B cell (primary cell): ENCODE measurements at regions not wholly inside any gene's neighbourhood (a gene's known extent, or its start where the extent isn't known, plus 50 kb on each side); places are given as distances from the start of the nearest gene placed in this dataset.
"Not testable (repeated sequence)": the region's sequence is repeated elsewhere in the genome, so short reads cannot be mapped to it uniquely, and the experiment has no call there.

Experiments used
- ATAC-seq: fragments of 200-7000 bp; cut with Tn5 transposase; one replicate; pipeline ENCODE4 v1.10.0; 2021; ENCODE audit warnings: low read depth, mild to moderate bottlenecking, moderate number of reproducible peaks, moderate library complexity
- CTCF ChIA-PET: fragments of 350-600 bp; sonication (Branson Sonifier 250); formaldehyde crosslinking; loops from one replicate; lab custom pipeline; 2021; ENCODE audit warnings: antibody characterized with exemption, inconsistent platforms; lab: Charles Lee
- POLR2A ChIA-PET: fragments of 350-600 bp; sonication (Branson Sonifier 250); formaldehyde crosslinking; loops from one replicate; lab custom pipeline; 2021; ENCODE audit warnings: antibody characterized with exemption; lab: Charles Lee
- DNase-seq: peaks from one replicate; pipeline ENCODE4 v3.0.0; 2013
- H2AFZ ChIP-seq: 2 replicates; pipeline ENCODE4 v1.6.1; 2012; ENCODE audit warnings: mild to moderate bottlenecking, low read depth, low read length; ENCODE audit not compliant: insufficient read depth, poor library complexity, severe bottlenecking
- H3K27ac ChIP-seq, 2 donors: 1 replicate in 1 of 2; 2 replicates in 1 of 2; pipeline ENCODE4 v1.5.1; 2012 to 2013; ENCODE audit warnings: low read length in 2 of 2, mild to moderate bottlenecking in 2 of 2, moderate library complexity in 1 of 2
- H3K27me3 ChIP-seq, 4 experiments: fragments of 200-600 bp in 1 of 4; sonication (generic) in 1 of 4; replicated peaks in 1 of 4; 1 replicate in 2 of 4; 2 replicates in 2 of 4; pipeline versions ENCODE4 v1.6.1 to v1.7.0; 2013 to 2016; ENCODE audit warnings: low read length in 3 of 4, mild to moderate bottlenecking in 2 of 4, mixed read lengths in 1 of 4, moderate library complexity in 1 of 4; ENCODE audit not compliant: insufficient read depth in 4 of 4, control insufficient read depth in 3 of 4; ENCODE audit errors: control extremely low read depth in 1 of 4
- H3K36me3 ChIP-seq, 2 experiments: replicated peaks in 1 of 2; 1 replicate in 1 of 2; 2 replicates in 1 of 2; pipeline versions ENCODE4 v1.6.1 to v1.7.1; 2013; ENCODE audit warnings: low read length in 1 of 2; ENCODE audit not compliant: insufficient read depth in 2 of 2, control insufficient read depth in 1 of 2; ENCODE audit errors: control extremely low read depth in 1 of 2, extremely low read depth in 1 of 2
- H3K4me1 ChIP-seq, 2 donors: fragments of 200-600 bp in 1 of 2; sonication (generic) in 1 of 2; 1 replicate in 1 of 2; 2 replicates in 1 of 2; pipeline versions ENCODE4 v1.5.1 to v1.6.1; 2013 to 2017; ENCODE audit warnings: low read length in 2 of 2; ENCODE audit not compliant: control insufficient read depth in 2 of 2, insufficient read depth in 2 of 2
- H3K4me2 ChIP-seq: replicated peaks from 2 replicates; pipeline ENCODE3; 2012; ENCODE audit warnings: mild to moderate bottlenecking, low read depth, low read length; ENCODE audit not compliant: poor library complexity, severe bottlenecking
- H3K4me3 ChIP-seq, 5 experiments: fragments of 200-600 bp in 1 of 5; sonication (generic) in 1 of 5; 1 replicate in 3 of 5; 2 replicates in 2 of 5; pipeline versions ENCODE4 v1.5.1 to v1.7.0; 2011 to 2016; ENCODE audit warnings: low read length in 4 of 5, mild to moderate bottlenecking in 4 of 5, low read depth in 2 of 5, control low read depth in 1 of 5, moderate library complexity in 1 of 5; ENCODE audit not compliant: insufficient read depth in 1 of 5; ENCODE audit errors: control extremely low read depth in 1 of 5, extremely low read depth in 1 of 5
- H3K79me2 ChIP-seq: fragments of 200-600 bp; sonication (generic); one replicate; pipeline ENCODE4 v1.6.0; 2016; ENCODE audit warnings: low read length; ENCODE audit not compliant: control insufficient read depth, insufficient read depth
- H3K9ac ChIP-seq: fragments of 200-600 bp; sonication (generic); 2 replicates; pipeline ENCODE4 v1.6.1; 2017; ENCODE audit warnings: mild to moderate bottlenecking, low read length, moderate library complexity
- H3K9me3 ChIP-seq, 3 donors: one replicate each; pipeline versions ENCODE4 v1.6.1 to v1.7.1; 2013; ENCODE audit warnings: low read length in 2 of 3; ENCODE audit not compliant: control insufficient read depth in 2 of 3, insufficient read depth in 1 of 3; ENCODE audit errors: control extremely low read depth in 1 of 3
- H4K20me1 ChIP-seq: 2 replicates; pipeline ENCODE4 v1.6.0; 2012; ENCODE audit warnings: mild to moderate bottlenecking, low read length; ENCODE audit not compliant: insufficient read depth, control insufficient read depth, poor library complexity, severe bottlenecking
- H3K27ac Mint-ChIP-seq: one replicate; pipeline ENCODE4 v1.8.0; 2021; ENCODE audit warnings: mixed read lengths
- H3K27me3 Mint-ChIP-seq: one replicate; pipeline ENCODE4 v1.8.0; 2021; ENCODE audit warnings: mixed read lengths
- H3K4me1 Mint-ChIP-seq: one replicate; pipeline ENCODE4 v1.8.0; 2021; ENCODE audit warnings: mixed read lengths
- H3K4me3 Mint-ChIP-seq: one replicate; pipeline ENCODE4 v1.8.0; 2021; ENCODE audit warnings: mixed read lengths
- H3K9me3 Mint-ChIP-seq: one replicate; pipeline ENCODE4 v1.8.0; 2022; ENCODE audit warnings: mixed read lengths; ENCODE audit not compliant: insufficient read depth
- whole genome bisulfite sequencing: methylation state at CpG from one replicate; pipeline ENCODE4 v1.1.5; 2013; ENCODE audit warnings: missing lambda C conversion rate; ENCODE audit not compliant: insufficient coverage; 5-methylcytosine and 5-hydroxymethylcytosine counted together
- intact Hi-C: fragments of 100-400 bp; cut with micrococcal nuclease; formaldehyde crosslinking; loops from one replicate; pipeline ENCODE4 v1.10.0; 2022
- TF ChIP-seq, protein P1 (sequence below): fragments of 200-600 bp; IDR thresholded peaks from one replicate; pipeline ENCODE4 v1.8.0; 2022; ENCODE audit warnings: antibody characterized with exemption, mild to moderate bottlenecking

DNA sequence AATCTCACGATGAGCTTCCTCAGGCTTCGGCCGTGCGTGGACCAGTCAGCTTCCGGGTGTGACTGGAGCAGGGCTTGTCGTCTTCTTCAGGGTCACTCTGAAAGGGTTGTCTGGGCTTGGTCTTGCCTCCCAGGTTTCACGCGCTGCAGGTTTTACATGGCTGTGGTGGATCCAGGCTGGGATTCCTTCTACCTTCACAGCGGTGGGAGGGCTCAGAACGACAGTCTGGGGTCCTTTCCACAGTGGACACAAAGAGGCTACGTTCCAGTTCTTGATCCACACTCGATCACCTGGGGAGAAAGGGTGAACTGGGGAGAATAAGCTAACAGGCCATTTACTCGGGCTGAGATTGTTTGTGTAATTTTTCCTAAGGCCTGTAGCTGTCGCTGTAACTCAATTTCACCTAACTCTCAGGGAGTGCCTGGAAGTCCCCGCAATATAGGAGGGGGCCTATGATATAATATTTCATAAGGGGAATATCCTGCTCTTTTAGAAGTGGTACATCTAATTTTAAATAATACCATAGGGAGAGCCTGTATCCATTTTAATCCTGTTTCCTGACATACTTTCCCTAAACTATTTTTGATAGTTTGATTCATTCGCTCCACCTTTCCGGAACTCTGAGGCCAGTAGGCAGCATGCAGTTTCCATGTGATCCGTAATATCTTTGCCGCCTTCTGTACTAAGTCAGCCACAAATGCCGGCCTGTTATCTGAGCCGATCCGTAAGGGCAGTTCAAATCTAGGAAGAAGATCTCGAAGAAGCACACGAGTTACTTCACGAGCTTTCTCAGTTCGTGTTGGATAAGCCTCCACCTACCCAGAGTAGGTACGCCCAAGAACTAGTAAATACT, 97.4 kb upstream of the ZNF195 start:
- TF ChIP-seq, protein P1, sequence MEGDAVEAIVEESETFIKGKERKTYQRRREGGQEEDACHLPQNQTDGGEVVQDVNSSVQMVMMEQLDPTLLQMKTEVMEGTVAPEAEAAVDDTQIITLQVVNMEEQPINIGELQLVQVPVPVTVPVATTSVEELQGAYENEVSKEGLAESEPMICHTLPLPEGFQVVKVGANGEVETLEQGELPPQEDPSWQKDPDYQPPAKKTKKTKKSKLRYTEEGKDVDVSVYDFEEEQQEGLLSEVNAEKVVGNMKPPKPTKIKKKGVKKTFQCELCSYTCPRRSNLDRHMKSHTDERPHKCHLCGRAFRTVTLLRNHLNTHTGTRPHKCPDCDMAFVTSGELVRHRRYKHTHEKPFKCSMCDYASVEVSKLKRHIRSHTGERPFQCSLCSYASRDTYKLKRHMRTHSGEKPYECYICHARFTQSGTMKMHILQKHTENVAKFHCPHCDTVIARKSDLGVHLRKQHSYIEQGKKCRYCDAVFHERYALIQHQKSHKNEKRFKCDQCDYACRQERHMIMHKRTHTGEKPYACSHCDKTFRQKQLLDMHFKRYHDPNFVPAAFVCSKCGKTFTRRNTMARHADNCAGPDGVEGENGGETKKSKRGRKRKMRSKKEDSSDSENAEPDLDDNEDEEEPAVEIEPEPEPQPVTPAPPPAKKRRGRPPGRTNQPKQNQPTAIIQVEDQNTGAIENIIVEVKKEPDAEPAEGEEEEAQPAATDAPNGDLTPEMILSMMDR = peak; percentile 7
- H3K27me3 Mint-ChIP-seq, POLR2A ChIA-PET, intact Hi-C loops, H3K4me1 ChIP-seq, CTCF ChIA-PET, H3K9me3 Mint-ChIP-seq, H4K20me1 ChIP-seq, H3K9ac ChIP-seq, H3K36me3 ChIP-seq, DNase-seq, H2AFZ ChIP-seq, H3K27ac Mint-ChIP-seq, H3K79me2 ChIP-seq, ATAC-seq, H3K4me3 Mint-ChIP-seq, H3K4me1 Mint-ChIP-seq, H3K27me3 ChIP-seq, H3K9me3 ChIP-seq, H3K4me3 ChIP-seq, H3K4me2 ChIP-seq, H3K27ac ChIP-seq: not testable (repeated sequence)
- WGBS = 79% methylated on average over 11 of the region's 27 CpGs

DNA sequence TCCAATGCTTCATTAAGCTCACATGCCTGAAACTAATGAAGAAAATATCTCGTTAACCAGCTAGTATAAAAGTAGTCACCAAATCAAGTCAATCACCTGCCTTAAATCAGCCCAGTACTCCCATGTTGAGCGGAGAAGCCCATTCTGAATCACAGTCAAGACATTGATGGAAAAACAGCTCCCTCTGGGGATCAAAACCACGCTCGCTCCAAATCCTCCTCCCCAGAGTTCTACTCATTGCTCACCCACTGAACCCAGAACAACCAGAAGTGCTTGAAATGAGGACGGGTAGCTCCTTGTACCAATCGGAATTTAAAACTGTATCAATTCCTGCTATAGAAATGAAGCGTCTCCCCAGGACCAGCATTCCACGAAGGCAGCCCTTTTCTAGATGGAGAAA, 90.0 kb upstream of the ZNF195 start:
- H3K9ac ChIP-seq, H3K4me2 ChIP-seq, H3K79me2 ChIP-seq, CTCF ChIA-PET, H3K4me3 Mint-ChIP-seq, H4K20me1 ChIP-seq, H3K27me3 ChIP-seq, H3K4me3 ChIP-seq, DNase-seq, POLR2A ChIA-PET, H2AFZ ChIP-seq, intact Hi-C loops, H3K27ac ChIP-seq, ATAC-seq, H3K36me3 ChIP-seq, H3K9me3 ChIP-seq, H3K9me3 Mint-ChIP-seq, H3K4me1 Mint-ChIP-seq, H3K27ac Mint-ChIP-seq, H3K4me1 ChIP-seq: not testable (repeated sequence)
- 83% methylated on average over 3 of the region's 8 CpGs for WGBS
- H3K27me3 Mint-ChIP-seq = peaks cover 33% of the 10 kb centered on the region

DNA sequence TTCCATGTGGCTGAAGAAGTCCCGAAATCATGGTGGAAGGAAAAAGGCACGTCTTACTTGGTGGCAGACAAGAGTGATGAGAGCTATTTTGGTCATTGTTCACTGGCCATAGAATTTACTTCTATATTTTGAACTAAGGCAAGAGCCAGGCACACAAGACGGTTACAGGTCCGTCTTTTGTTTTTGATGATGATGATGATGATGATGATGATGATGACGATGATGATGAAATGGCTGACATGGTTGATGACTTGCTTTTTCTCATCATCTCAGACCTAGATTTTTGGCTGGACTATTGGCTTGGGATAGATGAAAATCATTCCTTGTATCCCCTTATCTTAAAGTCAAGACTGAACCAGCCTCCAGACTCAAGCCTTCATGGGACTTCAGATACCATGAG, 88.7 kb upstream of the ZNF195 start:
- H3K4me3 Mint-ChIP-seq, H3K27ac Mint-ChIP-seq, H3K36me3 ChIP-seq, H3K27ac ChIP-seq, H2AFZ ChIP-seq, H4K20me1 ChIP-seq, POLR2A ChIA-PET, ATAC-seq, H3K27me3 ChIP-seq, H3K4me3 ChIP-seq, H3K9me3 ChIP-seq, intact Hi-C loops, DNase-seq, H3K4me1 Mint-ChIP-seq, H3K4me1 ChIP-seq, H3K4me2 ChIP-seq, CTCF ChIA-PET, H3K9me3 Mint-ChIP-seq, H3K9ac ChIP-seq, H3K79me2 ChIP-seq: not testable (repeated sequence)
- peaks cover 26% of the 10 kb centered on the region for H3K27me3 Mint-ChIP-seq
- WGBS = 50% methylated on average over 2 of the region's 5 CpGs
